ENCODE measurements at regions not wholly inside any gene's neighbourhood (a gene's known extent, or its start where the extent isn't known, plus 50 kb on each side); places are given as distances from the start of the nearest gene placed in this dataset.

DNA sequence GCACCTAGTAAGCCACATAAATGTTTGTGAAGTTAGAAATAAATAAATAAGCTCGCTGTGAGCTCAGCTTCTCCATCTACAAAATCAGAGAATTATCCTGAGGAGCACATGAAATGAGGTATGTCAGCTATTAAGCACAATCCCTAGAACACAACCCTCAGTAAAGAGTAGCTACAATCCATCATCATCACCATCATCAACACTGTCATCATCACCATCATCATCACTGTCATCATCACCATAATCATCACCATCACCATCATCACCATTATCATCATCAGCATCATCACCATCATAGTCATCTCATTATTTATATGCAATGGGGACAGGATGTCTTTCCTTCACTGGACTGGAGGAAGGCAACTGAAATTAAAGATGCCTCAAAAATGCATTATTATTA is 189.6 kb downstream of the NPHP4 start:
- Mint-ChIP-seq H3K27me3 (peaks cover 0 to 2% of the 10 kb centered on the region in 2 donors), H3K27ac (no peak overlapping the region), H3K9me3 (no peaks in the 10 kb centered on the region), H3K4me3 (no peak overlapping the region), H3K36me3 (no peaks in the 10 kb centered on the region), H3K4me1 (no peaks in the 10 kb centered on the region)
- ChIA-PET POLR2A (no interaction called here), CTCF (no interaction called here)
- H3K27me3 ChIP-seq (replicated peaks in 1 of 2; ENCODE audit: control insufficient read depth in 2 of 2, extremely low read depth in 1 of 2, insufficient read depth in 2 of 2, low read length in 1 of 2) = peaks cover 0 to 13% of the 10 kb centered on the region in 2 experiments
- H3K9me3 ChIP-seq = no peaks in the 10 kb centered on the region
- H3K4me3 ChIP-seq (ENCODE audit: control insufficient read depth in 1 of 2, extremely low read depth in 1 of 2, low read length in 1 of 2) = no peak overlapping the region
- H3K36me3 ChIP-seq (ENCODE audit: control insufficient read depth in 2 of 2, extremely low read depth in 1 of 2, insufficient read depth in 1 of 2, low read length in 1 of 2) = no peaks in the 10 kb centered on the region
- no peaks in the 10 kb centered on the region for H3K4me1 ChIP-seq (ENCODE audit: control insufficient read depth in 1 of 2, extremely low read depth in 1 of 2, insufficient read depth in 2 of 2, low read length in 2 of 2)
- no peak overlapping the region for H3K27ac ChIP-seq (ENCODE audit: low read length)
- DNase-seq = no peak
- 60% methylated on average over 1 of the region's 1 CpG for whole genome bisulfite sequencing (ENCODE audit: insufficient coverage)
- ATAC-seq (replicated peaks in 1 of 4) = no peak

- H3K9me3 Mint-ChIP-seq = no peaks in the 10 kb centered on the region
- ChIA-PET POLR2A (no interaction called here), CTCF (no interaction called here)
- no peak for ATAC-seq (replicated peaks in 1 of 4)
- peaks cover 0 to 11% of the 10 kb centered on the region in 2 donors for H3K27me3 Mint-ChIP-seq
- H3K9me3 ChIP-seq = no peaks in the 10 kb centered on the region
- H3K4me1 Mint-ChIP-seq = no peaks in the 10 kb centered on the region
- no peak for DNase-seq
- WGBS (ENCODE audit: insufficient coverage) = 83% methylated on average over 4 of the region's 7 CpGs
- H3K4me3 Mint-ChIP-seq = no peak overlapping the region
- no peak overlapping the region for H3K27ac ChIP-seq (ENCODE audit: low read length)
- no peaks in the 10 kb centered on the region for H3K36me3 Mint-ChIP-seq
- H3K27ac Mint-ChIP-seq = no peak overlapping the region
- no peaks in the 10 kb centered on the region for H3K4me1 ChIP-seq (ENCODE audit: control insufficient read depth in 1 of 2, extremely low read depth in 1 of 2, insufficient read depth in 2 of 2, low read length in 2 of 2)
- H3K4me3 ChIP-seq (ENCODE audit: control insufficient read depth in 1 of 2, extremely low read depth in 1 of 2, low read length in 1 of 2) = no peak overlapping the region
- H3K36me3 ChIP-seq (ENCODE audit: control insufficient read depth in 2 of 2, extremely low read depth in 1 of 2, insufficient read depth in 1 of 2, low read length in 1 of 2) = no peaks in the 10 kb centered on the region
- H3K27me3 ChIP-seq (replicated peaks in 1 of 2; ENCODE audit: control insufficient read depth in 2 of 2, extremely low read depth in 1 of 2, insufficient read depth in 2 of 2, low read length in 1 of 2) = peaks cover 0 to 26% of the 10 kb centered on the region in 2 experiments
Observed at GRCh38 chr1:5798904-5799303, 193.3 kb downstream of the NPHP4 start.

- Histone ChIP-seq H3K4me1 (ENCODE audit: control insufficient read depth in 1 of 2, extremely low read depth in 1 of 2, insufficient read depth in 2 of 2, low read length in 2 of 2) (no peaks in the 10 kb centered on the region), H3K27ac (ENCODE audit: low read length) (no peak overlapping the region), H3K36me3 (ENCODE audit: control insufficient read depth in 2 of 2, extremely low read depth in 1 of 2, insufficient read depth in 1 of 2, low read length in 1 of 2) (no peaks in the 10 kb centered on the region), H3K27me3 (replicated peaks in 1 of 2; ENCODE audit: control insufficient read depth in 2 of 2, extremely low read depth in 1 of 2, insufficient read depth in 2 of 2, low read length in 1 of 2) (peaks cover 0 to 26% of the 10 kb centered on the region in 2 experiments), H3K4me3 (ENCODE audit: control insufficient read depth in 1 of 2, extremely low read depth in 1 of 2, low read length in 1 of 2) (no peak overlapping the region), H3K9me3 (no peaks in the 10 kb centered on the region)
- Mint-ChIP-seq H3K9me3 (no peaks in the 10 kb centered on the region), H3K4me3 (no peak overlapping the region), H3K4me1 (no peaks in the 10 kb centered on the region), H3K36me3 (no peaks in the 10 kb centered on the region), H3K27ac (no peak overlapping the region), H3K27me3 (peaks cover 1 to 11% of the 10 kb centered on the region in 2 donors)
- ATAC-seq (replicated peaks in 1 of 4) (no peak), DNase-seq (no peak)
- WGBS (ENCODE audit: insufficient coverage) = 85% methylated on average over 13 of the region's 13 CpGs
- ChIA-PET POLR2A (no interaction called here), CTCF (no interaction called here)
Observed at GRCh38 chr1:5798151-5798730, 194.0 kb downstream of the NPHP4 start.

DNA sequence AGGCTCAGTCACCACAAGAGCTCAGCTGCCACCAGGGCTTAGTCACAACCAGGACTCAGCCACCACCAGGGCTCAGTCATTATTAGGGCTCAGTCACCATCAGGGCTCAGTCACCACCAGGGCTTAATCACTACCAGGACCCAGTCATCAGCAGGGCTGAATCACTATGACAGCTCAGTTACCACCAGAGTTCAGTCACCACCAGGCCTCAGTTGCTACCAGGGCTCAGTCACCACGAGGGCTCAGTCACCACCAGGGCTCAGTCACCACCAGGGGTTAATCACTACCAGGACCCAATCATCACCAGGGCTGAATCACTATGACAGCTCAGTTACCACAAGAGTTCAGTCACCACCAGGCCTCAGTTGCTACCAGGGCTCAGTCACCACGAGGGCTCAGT is 196.2 kb downstream of the NPHP4 start:
- no peak overlapping the region for H3K4me3 Mint-ChIP-seq
- ATAC-seq (replicated peaks in 1 of 4) (no peak), DNase-seq (no peak)
- Histone ChIP-seq H3K27ac (ENCODE audit: low read length) (no peak overlapping the region), H3K4me3 (ENCODE audit: control insufficient read depth in 1 of 2, extremely low read depth in 1 of 2, low read length in 1 of 2) (no peak overlapping the region), H3K9me3 (no peaks in the 10 kb centered on the region), H3K4me1 (ENCODE audit: control insufficient read depth in 1 of 2, extremely low read depth in 1 of 2, insufficient read depth in 2 of 2, low read length in 2 of 2) (no peaks in the 10 kb centered on the region), H3K36me3 (ENCODE audit: control insufficient read depth in 2 of 2, extremely low read depth in 1 of 2, insufficient read depth in 1 of 2, low read length in 1 of 2) (no peaks in the 10 kb centered on the region), H3K27me3 (replicated peaks in 1 of 2; ENCODE audit: control insufficient read depth in 2 of 2, extremely low read depth in 1 of 2, insufficient read depth in 2 of 2, low read length in 1 of 2) (peaks cover 0 to 32% of the 10 kb centered on the region in 2 experiments)
- ChIA-PET CTCF (no interaction called here), POLR2A (no interaction called here)
- no peak overlapping the region for H3K27ac Mint-ChIP-seq
- H3K9me3 Mint-ChIP-seq = no peaks in the 10 kb centered on the region
- no peaks in the 10 kb centered on the region for H3K36me3 Mint-ChIP-seq
- no peaks in the 10 kb centered on the region for H3K4me1 Mint-ChIP-seq
- 51% methylated on average over 2 of the region's 2 CpGs for WGBS (ENCODE audit: insufficient coverage)
- H3K27me3 Mint-ChIP-seq = peaks cover 6 to 19% of the 10 kb centered on the region in 2 donors

DNA sequence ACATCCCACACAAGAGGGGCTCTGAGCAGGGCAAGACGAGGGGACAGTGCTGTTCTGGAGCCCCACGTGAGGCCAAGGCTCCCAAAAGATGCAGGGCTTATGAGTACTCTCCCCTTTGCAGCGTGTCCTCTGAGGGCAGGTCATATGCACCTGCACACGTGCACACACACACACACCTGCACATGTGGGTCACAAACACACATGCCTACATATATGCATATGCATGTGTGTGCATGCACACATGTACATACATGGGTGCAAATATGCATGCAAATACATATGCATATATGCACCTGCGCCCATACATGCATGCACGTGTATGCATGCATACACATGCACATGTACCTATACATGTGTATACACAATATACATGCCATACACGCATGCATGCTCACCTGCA is 197.9 kb downstream of the NPHP4 start:
- WGBS (ENCODE audit: insufficient coverage) = 72% methylated on average over 7 of the region's 7 CpGs
- H3K36me3 Mint-ChIP-seq = no peaks in the 10 kb centered on the region
- Histone ChIP-seq H3K27me3 (replicated peaks in 1 of 2; ENCODE audit: control insufficient read depth in 2 of 2, extremely low read depth in 1 of 2, insufficient read depth in 2 of 2, low read length in 1 of 2) (peaks cover 0 to 30% of the 10 kb centered on the region in 2 experiments), H3K36me3 (ENCODE audit: control insufficient read depth in 2 of 2, extremely low read depth in 1 of 2, insufficient read depth in 1 of 2, low read length in 1 of 2) (no peaks in the 10 kb centered on the region), H3K4me1 (ENCODE audit: control insufficient read depth in 1 of 2, extremely low read depth in 1 of 2, insufficient read depth in 2 of 2, low read length in 2 of 2) (no peaks in the 10 kb centered on the region), H3K4me3 (ENCODE audit: control insufficient read depth in 1 of 2, extremely low read depth in 1 of 2, low read length in 1 of 2) (no peak overlapping the region), H3K9me3 (no peaks in the 10 kb centered on the region), H3K27ac (ENCODE audit: low read length) (no peak overlapping the region)
- DNase-seq (no peak), ATAC-seq (replicated peaks in 1 of 4) (no peak)
- H3K4me3 Mint-ChIP-seq = no peak overlapping the region
- H3K9me3 Mint-ChIP-seq = peaks cover 3 to 7% (median 5%) of the 10 kb centered on the region in 3 donors
- CTCF ChIA-PET = no interaction called here
- POLR2A ChIA-PET = no interaction called here
- no peaks in the 10 kb centered on the region for H3K4me1 Mint-ChIP-seq
- peaks cover 11 to 22% of the 10 kb centered on the region in 2 donors for H3K27me3 Mint-ChIP-seq
- H3K27ac Mint-ChIP-seq = no peak overlapping the region

- no peak for ATAC-seq (replicated peaks in 1 of 4)
- H3K27me3 Mint-ChIP-seq = peaks cover 11 to 20% of the 10 kb centered on the region in 2 donors
- H3K4me3 Mint-ChIP-seq = no peak overlapping the region
- CTCF ChIA-PET = no interaction called here
- peaks cover 3 to 12% (median 6%) of the 10 kb centered on the region in 3 donors for H3K9me3 Mint-ChIP-seq
- no peak overlapping the region for H3K27ac Mint-ChIP-seq
- H3K4me1 ChIP-seq (ENCODE audit: control insufficient read depth in 1 of 2, extremely low read depth in 1 of 2, insufficient read depth in 2 of 2, low read length in 2 of 2) = no peaks in the 10 kb centered on the region
- no peak overlapping the region for H3K4me3 ChIP-seq (ENCODE audit: control insufficient read depth in 1 of 2, extremely low read depth in 1 of 2, low read length in 1 of 2)
- H3K36me3 ChIP-seq (ENCODE audit: control insufficient read depth in 2 of 2, extremely low read depth in 1 of 2, insufficient read depth in 1 of 2, low read length in 1 of 2) = no peaks in the 10 kb centered on the region
- H3K27me3 ChIP-seq (replicated peaks in 1 of 2; ENCODE audit: control insufficient read depth in 2 of 2, extremely low read depth in 1 of 2, insufficient read depth in 2 of 2, low read length in 1 of 2) = peaks cover 0 to 30% of the 10 kb centered on the region in 2 experiments
- no peak for DNase-seq
- H3K27ac ChIP-seq (ENCODE audit: low read length) = no peak overlapping the region
- no peaks in the 10 kb centered on the region for H3K4me1 Mint-ChIP-seq
- H3K36me3 Mint-ChIP-seq = no peaks in the 10 kb centered on the region
- POLR2A ChIA-PET = no interaction called here
- no peaks in the 10 kb centered on the region for H3K9me3 ChIP-seq
- WGBS (ENCODE audit: insufficient coverage) = 43% methylated on average over 2 of the region's 4 CpGs
Observed at GRCh38 chr1:5793516-5793915, 198.7 kb downstream of the NPHP4 start.

GRCh38 chr1:5781079-5781478 is 211.1 kb downstream of the NPHP4 start:
- Mint-ChIP-seq H3K9me3 (peaks cover 0 to 4% (median 0%) of the 10 kb centered on the region in 3 donors), H3K27ac (no peak overlapping the region), H3K4me3 (no peak overlapping the region), H3K36me3 (no peaks in the 10 kb centered on the region), H3K4me1 (no peaks in the 10 kb centered on the region), H3K27me3 (peaks cover 8 to 10% of the 10 kb centered on the region in 2 donors)
- Histone ChIP-seq H3K36me3 (ENCODE audit: control insufficient read depth in 2 of 2, extremely low read depth in 1 of 2, insufficient read depth in 1 of 2, low read length in 1 of 2) (no peaks in the 10 kb centered on the region), H3K4me3 (ENCODE audit: control insufficient read depth in 1 of 2, extremely low read depth in 1 of 2, low read length in 1 of 2) (no peak overlapping the region), H3K27me3 (replicated peaks in 1 of 2; ENCODE audit: control insufficient read depth in 2 of 2, extremely low read depth in 1 of 2, insufficient read depth in 2 of 2, low read length in 1 of 2) (peaks cover 0 to 6% of the 10 kb centered on the region in 2 experiments), H3K27ac (ENCODE audit: low read length) (no peak overlapping the region), H3K4me1 (ENCODE audit: control insufficient read depth in 1 of 2, extremely low read depth in 1 of 2, insufficient read depth in 2 of 2, low read length in 2 of 2) (no peaks in the 10 kb centered on the region), H3K9me3 (no peaks in the 10 kb centered on the region)
- ChIA-PET CTCF (no interaction called here), POLR2A (no interaction called here)
- WGBS (ENCODE audit: insufficient coverage) = no CpG with 5 or more reads among the region's 6 CpGs
- ATAC-seq (replicated peaks in 1 of 4) (no peak), DNase-seq (no peak)
